ENCODE measurements at regions not wholly inside any gene's neighbourhood (a gene's known extent, or its start where the extent isn't known, plus 50 kb on each side); places are given as distances from the start of the nearest gene placed in this dataset.
"Not testable (repeated sequence)": the region's sequence is repeated elsewhere in the genome, so short reads cannot be mapped to it uniquely, and the experiment has no call there.

- Histone ChIP-seq H3K4me1 (no peaks in the 10 kb centered on the region), H3K27ac (no peak overlapping the region), H3K27me3 (no peaks in the 10 kb centered on the region), H3K9me3 (no peaks in the 10 kb centered on the region), H3K36me3 (no peaks in the 10 kb centered on the region), H3K4me3 (no peak overlapping the region)
- TF ChIP-seq CTCF (IDR thresholded peaks at IDR 0.05): no peak
- ATAC-seq: no peak
- DNase-seq: no peak
- intact Hi-C loops (cut with DNase I): no loop called here
Observed at GRCh38 chrY:18912846-18913245, 139.3 kb upstream of the HSFY2 start.

DNA sequence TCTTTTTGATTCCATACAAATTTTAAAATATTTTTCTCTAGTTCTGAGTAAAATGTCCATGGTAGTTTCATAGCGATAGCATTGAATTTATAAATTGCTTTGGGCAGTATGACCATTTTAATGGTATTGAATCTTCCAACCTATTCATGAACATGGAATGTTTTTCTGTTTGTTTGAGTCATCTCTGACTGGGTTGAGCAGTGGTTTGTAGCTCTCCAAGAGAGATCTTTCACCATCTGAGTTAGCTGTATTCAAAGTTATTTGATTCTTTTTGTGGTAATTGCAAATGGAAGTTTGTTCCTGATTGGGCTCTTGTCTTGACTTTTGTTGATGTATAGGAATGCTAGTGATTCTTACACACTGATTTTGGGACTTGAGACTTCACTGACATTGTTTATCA lies 136.3 kb upstream of the HSFY2 start:
- H3K4me3 ChIP-seq: no peak overlapping the region
- intact Hi-C loops (cut with DNase I): no loop called here
- ATAC-seq (no peak), DNase-seq (no peak)
- H3K4me1 ChIP-seq: no peaks in the 10 kb centered on the region
- H3K27me3 ChIP-seq: no peaks in the 10 kb centered on the region
- no peaks in the 10 kb centered on the region for H3K36me3 ChIP-seq
- no peak overlapping the region for H3K27ac ChIP-seq
- no peaks in the 10 kb centered on the region for H3K9me3 ChIP-seq
- TF ChIP-seq CTCF (IDR thresholded peaks at IDR 0.05): no peak

DNA sequence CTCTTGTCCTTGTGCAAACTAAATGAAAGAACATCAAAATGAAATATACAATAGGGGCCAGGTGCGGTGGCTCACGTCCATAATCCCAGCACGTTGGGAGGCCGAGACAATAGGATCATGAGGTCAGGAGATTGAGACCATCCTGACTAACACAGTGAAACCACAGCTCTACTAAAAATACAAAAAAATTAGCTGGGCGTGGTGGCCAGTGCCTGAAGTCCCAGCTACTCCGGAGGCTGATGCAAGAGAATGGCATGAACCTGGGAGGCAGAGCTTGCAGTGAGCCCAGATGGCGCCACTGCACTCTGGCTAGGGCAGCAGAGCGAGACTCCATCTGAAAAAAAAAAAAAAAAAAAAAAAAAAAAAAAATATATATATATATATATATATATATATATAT lies 132.7 kb upstream of the HSFY2 start:
- intact Hi-C loops (cut with DNase I); H3K27me3 ChIP-seq; DNase-seq; H3K36me3 ChIP-seq; ATAC-seq; H3K4me1 ChIP-seq; H3K27ac ChIP-seq; H3K4me3 ChIP-seq; H3K9me3 ChIP-seq: not testable (repeated sequence)

DNA sequence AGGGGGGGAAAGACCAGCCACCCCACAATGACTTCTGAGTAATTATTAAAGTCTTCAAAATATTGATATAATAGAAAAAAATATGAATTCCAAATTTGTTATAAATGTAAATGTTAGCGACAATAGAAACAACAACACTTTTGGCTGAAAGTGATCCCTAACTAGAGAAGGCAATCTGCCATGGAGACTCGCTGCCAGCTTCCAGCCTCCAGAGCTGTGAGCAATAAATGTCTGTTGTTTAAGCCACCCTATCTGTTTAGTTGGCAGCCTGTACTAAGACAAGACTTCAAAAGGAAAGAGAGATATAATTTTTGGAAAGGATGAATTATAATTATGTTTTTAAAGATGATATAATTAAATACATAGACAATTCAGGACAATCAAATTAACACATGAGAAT lies 130.8 kb upstream of the HSFY2 start:
- intact Hi-C loops (cut with DNase I): no loop called here
- no peak for TF ChIP-seq CTCF (IDR thresholded peaks at IDR 0.05)

DNA sequence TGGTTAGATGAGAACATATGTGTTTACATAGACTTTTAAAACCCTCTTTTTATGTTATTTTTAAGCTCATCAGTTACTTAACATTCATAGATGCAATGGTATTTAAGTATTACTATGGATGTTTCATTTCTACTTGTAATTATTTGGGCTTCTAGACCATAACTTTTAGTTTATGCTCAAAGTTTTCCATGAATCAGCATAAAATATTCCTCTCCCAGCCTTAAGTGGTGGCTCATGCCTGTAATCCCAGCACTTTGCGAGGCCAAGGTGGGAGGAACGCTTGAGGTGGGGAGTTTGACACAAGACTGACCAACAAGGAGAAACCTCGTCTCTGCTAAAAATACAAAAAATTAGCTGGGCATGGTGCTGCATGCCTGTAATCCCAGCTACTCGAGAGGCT lies 118.5 kb upstream of the HSFY2 start:
- intact Hi-C loops (cut with DNase I): no loop called here
- no peaks in the 10 kb centered on the region for H3K4me1 ChIP-seq
- no peak overlapping the region for H3K27ac ChIP-seq
- no peak overlapping the region for H3K4me3 ChIP-seq
- ATAC-seq (no peak), DNase-seq (no peak)
- no peaks in the 10 kb centered on the region for H3K9me3 ChIP-seq
- TF ChIP-seq CTCF (IDR thresholded peaks at IDR 0.05): no peak
- H3K27me3 ChIP-seq: no peaks in the 10 kb centered on the region
- no peaks in the 10 kb centered on the region for H3K36me3 ChIP-seq

More for the DNA sequence above, 130.8 kb upstream of the HSFY2 start:
- Histone ChIP-seq H3K27me3 (no peaks in the 10 kb centered on the region), H3K27ac (no peak overlapping the region), H3K9me3 (no peaks in the 10 kb centered on the region), H3K4me1 (no peaks in the 10 kb centered on the region), H3K36me3 (no peaks in the 10 kb centered on the region), H3K4me3 (no peak overlapping the region)
- no peak for ATAC-seq
- DNase-seq: no peak

GRCh38 chrY:18889548-18889947 lies 116.0 kb upstream of the HSFY2 start:
- intact Hi-C loops (cut with DNase I): no loop called here
- TF ChIP-seq CTCF (IDR thresholded peaks at IDR 0.05): no peak
- DNase-seq (no peak), ATAC-seq (no peak)
- Histone ChIP-seq H3K9me3 (no peaks in the 10 kb centered on the region), H3K4me3 (no peak overlapping the region), H3K4me1 (no peaks in the 10 kb centered on the region), H3K36me3 (no peaks in the 10 kb centered on the region), H3K27me3 (no peaks in the 10 kb centered on the region), H3K27ac (no peak overlapping the region)
